HG03342 (cell line): ENCODE measurements at regions not wholly inside any gene's neighbourhood (a gene's known extent, or its start where the extent isn't known, plus 50 kb on each side); places are given as distances from the start of the nearest gene placed in this dataset.
A peak's percentile ranks its signal among the peaks of the same experiment; 100 is the strongest.
"Not testable (repeated sequence)": the region's sequence is repeated elsewhere in the genome, so short reads cannot be mapped to it uniquely, and the experiment has no call there.

Source experiments
- ATAC-seq: cut with Tn5 transposase; IDR thresholded peaks from one replicate; pipeline ENCODE4 v1.9.1; 2021; ENCODE audit warnings: mild to moderate bottlenecking, moderate library complexity; ENCODE audit not compliant: unreplicated experiment

- no peak for ATAC-seq
These were observed 78.3 kb upstream of the SLC16A7 start for GRCh38 chr12:59517522-59517921.

DNA sequence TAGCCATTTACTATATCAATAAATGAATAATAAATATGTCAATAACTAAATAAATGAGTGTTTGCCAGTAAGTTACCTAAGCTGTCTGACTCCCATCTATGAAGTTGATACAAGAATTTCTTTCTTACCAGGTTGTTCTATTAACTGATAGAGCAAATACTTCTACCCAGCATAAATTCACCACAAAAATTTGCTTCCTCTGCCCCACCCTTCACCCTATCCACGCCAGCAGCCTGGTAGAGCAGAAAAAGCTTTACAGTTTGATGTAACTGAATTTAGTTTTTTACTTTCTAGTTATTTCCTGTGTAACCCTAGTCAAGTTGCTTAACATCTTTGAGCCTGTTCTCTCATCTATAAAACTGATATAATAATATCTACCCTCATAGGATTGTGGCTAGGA is 94.9 kb upstream of the SLC16A7 start:
- ATAC-seq: no peak

DNA sequence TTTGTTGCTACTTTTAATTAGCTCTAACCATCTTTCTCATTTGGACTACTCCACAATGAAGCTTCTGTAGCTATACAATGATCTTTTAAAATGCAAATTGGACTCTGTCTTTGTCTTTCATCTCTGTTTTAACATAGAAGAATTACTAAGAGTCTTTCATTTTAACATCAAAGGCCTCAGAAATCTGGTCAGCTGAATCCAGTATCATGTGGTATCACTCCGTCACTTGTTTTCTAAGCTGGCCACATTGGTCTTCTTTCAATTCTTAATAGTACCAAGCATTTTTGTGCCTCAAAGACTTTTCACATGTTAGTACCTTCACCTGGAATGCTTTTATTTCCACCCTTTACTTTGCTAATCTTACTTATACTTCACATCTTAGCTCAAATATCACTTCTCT is 95.5 kb upstream of the SLC16A7 start:
- no peak for ATAC-seq

DNA sequence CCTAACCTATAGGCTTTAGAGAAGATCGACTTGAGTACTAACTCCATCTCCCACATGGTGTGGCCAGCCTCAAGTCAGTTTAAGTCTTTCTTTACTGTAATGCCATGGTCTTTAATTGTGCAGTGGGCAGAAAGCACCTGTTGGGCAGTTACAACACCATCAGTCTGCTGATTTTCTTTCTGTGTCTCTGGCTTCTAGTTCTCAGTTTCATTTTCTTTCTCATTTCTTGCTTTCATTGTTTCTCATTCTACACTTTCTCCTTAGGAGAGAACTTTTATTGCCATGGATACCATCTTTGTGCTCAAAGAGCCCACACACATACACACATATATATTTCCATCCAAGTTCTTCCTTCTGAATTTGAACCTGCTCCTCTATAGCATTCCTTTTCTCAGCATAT is 96.1 kb upstream of the SLC16A7 start:
- peak; percentile 91 for ATAC-seq

- no peak for ATAC-seq
These were observed 101.2 kb upstream of the SLC16A7 start for GRCh38 chr12:59494617-59495016.

- no peak for ATAC-seq
These were observed 104.0 kb upstream of the SLC16A7 start for GRCh38 chr12:59491877-59492276.

GRCh38 chr12:59486827-59487226 is 109.0 kb upstream of the SLC16A7 start:
- no peak for ATAC-seq

- peak; percentile 94 for ATAC-seq
These were observed 111.3 kb upstream of the SLC16A7 start for GRCh38 chr12:59484575-59484974.

- ATAC-seq: not testable (repeated sequence)
These were observed 121.6 kb upstream of the SLC16A7 start for GRCh38 chr12:59474236-59474635.

DNA sequence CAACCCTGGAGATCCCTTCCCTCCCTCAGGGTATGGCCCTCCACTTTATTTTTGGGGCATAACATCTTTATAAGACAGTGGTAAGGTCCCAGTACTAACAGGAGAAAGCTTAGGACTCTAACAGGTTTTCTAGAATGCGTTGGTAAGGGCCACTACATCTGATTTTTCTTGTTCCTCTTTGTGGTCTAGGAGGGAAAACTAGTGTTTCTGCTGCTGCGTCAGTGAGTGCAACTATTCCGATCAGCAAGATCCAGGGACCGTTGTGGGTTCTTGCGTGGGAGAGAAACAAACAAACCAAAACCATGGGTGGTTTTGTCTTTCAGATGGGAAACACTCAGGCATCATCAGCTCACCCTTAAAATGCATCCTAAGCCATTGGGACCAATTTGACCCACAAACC is 123.6 kb upstream of the SLC16A7 start:
- no peak for ATAC-seq

DNA sequence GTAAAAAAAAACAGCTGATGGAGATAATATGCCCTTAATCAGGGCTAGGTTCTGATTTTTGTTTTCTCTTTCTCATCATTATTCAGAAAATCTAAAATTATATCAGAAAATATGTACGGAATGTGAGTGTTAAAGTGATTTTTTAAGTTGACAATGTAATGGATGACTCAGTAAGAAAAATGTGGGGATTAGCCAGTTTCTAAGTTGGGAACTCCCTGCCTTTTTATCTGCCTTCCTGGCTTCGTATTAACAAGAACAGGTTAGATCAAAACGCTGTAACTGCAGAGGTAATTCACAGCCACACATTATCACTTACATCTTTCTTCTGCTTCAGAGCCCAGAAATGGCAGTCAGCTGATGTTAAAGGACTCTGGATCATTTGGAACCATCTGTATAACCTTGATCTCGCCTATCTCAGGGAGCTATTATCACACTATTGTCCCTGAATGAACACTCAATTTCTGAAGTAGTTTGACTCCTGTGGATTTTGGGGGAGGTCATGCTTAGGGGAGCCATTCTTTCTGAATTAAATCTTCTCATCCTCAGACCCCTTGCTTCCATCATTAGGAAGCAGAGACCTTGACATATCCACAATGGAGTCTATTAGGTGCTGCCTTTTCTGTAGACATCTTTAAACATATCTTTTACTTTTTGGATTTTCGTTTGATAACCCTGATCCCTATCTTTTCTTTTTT is 135.7 kb upstream of the SLC16A7 start:
- no peak for ATAC-seq

DNA sequence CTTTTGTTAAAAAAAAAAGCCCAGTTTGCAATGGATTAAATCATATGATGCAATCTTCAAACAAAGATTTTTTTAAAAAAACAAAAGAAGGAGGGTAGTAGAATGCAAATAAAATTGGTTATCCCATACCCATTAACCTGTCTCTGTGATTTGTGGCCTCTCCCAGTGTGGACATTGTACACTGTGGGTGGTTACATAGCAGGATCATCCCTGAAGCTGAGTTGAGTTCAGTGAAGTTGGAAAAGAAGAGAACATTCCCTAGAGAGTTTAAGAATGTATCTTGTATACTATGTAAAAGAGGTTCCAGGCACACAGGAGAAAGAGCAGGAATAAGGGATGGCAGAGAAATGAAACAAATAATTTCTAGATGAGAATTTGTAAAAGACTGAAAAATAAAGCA is 142.4 kb upstream of the SLC16A7 start:
- no peak for ATAC-seq

GRCh38 chr12:59452746-59453145 is 143.1 kb upstream of the SLC16A7 start:
- no peak for ATAC-seq

GRCh38 chr12:59452259-59452658 is 143.6 kb upstream of the SLC16A7 start:
- ATAC-seq: no peak

- no peak for ATAC-seq
These were observed 149.7 kb upstream of the SLC16A7 start for GRCh38 chr12:59446116-59446515.

GRCh38 chr12:59444932-59445331 is 150.9 kb upstream of the SLC16A7 start:
- ATAC-seq: no peak

GRCh38 chr12:59432057-59432456 is 163.8 kb upstream of the SLC16A7 start:
- no peak for ATAC-seq

DNA sequence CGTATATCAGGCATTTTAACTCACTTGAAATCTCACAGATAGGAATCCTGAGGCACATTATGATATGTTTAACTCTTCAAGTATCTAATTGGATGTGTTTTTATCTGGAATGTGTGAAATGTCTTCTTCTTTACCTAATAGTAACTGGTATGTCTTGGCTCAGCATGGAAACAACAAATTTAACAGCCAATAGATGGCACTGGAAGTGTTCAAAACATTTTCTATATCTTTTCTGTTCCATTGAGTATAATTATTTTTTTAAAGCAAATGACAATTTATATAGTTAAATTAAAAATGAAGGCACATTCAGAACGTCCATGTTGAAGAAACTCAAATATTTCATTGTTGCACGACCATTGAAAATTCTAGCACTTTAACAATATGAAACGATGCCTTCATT is 164.6 kb upstream of the SLC16A7 start:
- ATAC-seq: no peak

GRCh38 chr12:59429766-59430165 is 166.1 kb upstream of the SLC16A7 start:
- ATAC-seq: no peak

- ATAC-seq: no peak
These were observed 170.0 kb upstream of the SLC16A7 start for GRCh38 chr12:59425798-59426197.

GRCh38 chr12:59424666-59425065 is 171.2 kb upstream of the SLC16A7 start:
- not testable (repeated sequence) for ATAC-seq

DNA sequence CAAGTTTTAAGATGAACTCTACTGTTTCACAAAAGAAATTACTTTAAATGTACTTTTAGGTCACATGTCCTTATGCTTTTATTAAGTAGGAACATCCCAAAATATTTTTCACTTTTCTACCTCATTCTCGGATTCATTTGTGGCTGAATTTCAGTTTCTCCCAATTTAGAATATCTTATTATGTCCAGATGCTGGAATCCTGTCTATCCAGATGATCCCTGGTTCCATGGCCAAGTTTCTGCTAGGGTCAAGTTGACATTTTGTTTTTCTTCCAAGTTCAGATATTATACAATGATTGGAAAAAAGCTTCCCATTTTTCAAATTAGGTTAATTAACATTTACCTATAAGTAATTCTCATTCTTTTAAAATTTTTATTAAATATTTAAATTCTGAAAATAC is 181.8 kb upstream of the SLC16A7 start:
- no peak for ATAC-seq

- ATAC-seq: no peak
These were observed 187.4 kb upstream of the SLC16A7 start for GRCh38 chr12:59408431-59408830.
